ENCODE measurements at regions not wholly inside any gene's neighbourhood (a gene's known extent, or its start where the extent isn't known, plus 50 kb on each side); places are given as distances from the start of the nearest gene placed in this dataset.

- TF ChIP-seq REST (IDR thresholded peaks at IDR 0.05; ENCODE audit: insufficient replicate concordance, low read depth): no peak
- no peak for TF ChIP-seq CTCF (IDR thresholded peaks at IDR 0.05; ENCODE audit: insufficient read depth, low read length)
- TF ChIP-seq POLR2AphosphoS5 (IDR thresholded peaks at IDR 0.05; ENCODE audit: low read depth): no peak
- TF ChIP-seq SPI1 (IDR thresholded peaks at IDR 0.05; ENCODE audit: borderline replicate concordance, low read depth): no peak
- TF ChIP-seq GABPA (IDR thresholded peaks at IDR 0.05; ENCODE audit: low read depth): no peak
- H3K27me3 ChIP-seq (ENCODE audit: insufficient read depth, poor library complexity, severe bottlenecking): no peaks in the 10 kb centered on the region
- H3K27ac ChIP-seq (replicated peaks): no peak overlapping the region
- no peak overlapping the region for H3K4me3 ChIP-seq (replicated peaks; ENCODE audit: insufficient read depth, low read length)
- DNase-seq (ENCODE audit: low read depth in 1 of 2, low spot score in 1 of 2): no peak
Measured at GRCh38 chr5:57551251-57551650, 68.6 kb upstream of the ACTBL2 start.

GRCh38 chr5:57550132-57550531, 67.5 kb upstream of the ACTBL2 start:
- no peak for DNase-seq (ENCODE audit: low read depth in 1 of 2, low spot score in 1 of 2)

GRCh38 chr5:57549566-57549965, 67.0 kb upstream of the ACTBL2 start:
- Histone ChIP-seq H3K27me3 (ENCODE audit: insufficient read depth, poor library complexity, severe bottlenecking) (no peaks in the 10 kb centered on the region), H3K4me3 (replicated peaks; ENCODE audit: insufficient read depth, low read length) (no peak overlapping the region), H3K27ac (replicated peaks) (no peak overlapping the region)
- TF ChIP-seq REST (IDR thresholded peaks at IDR 0.05; ENCODE audit: insufficient replicate concordance, low read depth) (no peak), CTCF (IDR thresholded peaks at IDR 0.05; ENCODE audit: insufficient read depth, low read length) (no peak), GABPA (IDR thresholded peaks at IDR 0.05; ENCODE audit: low read depth) (no peak), POLR2AphosphoS5 (IDR thresholded peaks at IDR 0.05; ENCODE audit: low read depth) (no peak), SPI1 (IDR thresholded peaks at IDR 0.05; ENCODE audit: borderline replicate concordance, low read depth) (no peak)
- no peak for DNase-seq (ENCODE audit: low read depth in 1 of 2, low spot score in 1 of 2)

More at GRCh38 chr5:57550132-57550531, 67.5 kb upstream of the ACTBL2 start:
- Histone ChIP-seq H3K27ac (replicated peaks) (no peak overlapping the region), H3K27me3 (ENCODE audit: insufficient read depth, poor library complexity, severe bottlenecking) (no peaks in the 10 kb centered on the region), H3K4me3 (replicated peaks; ENCODE audit: insufficient read depth, low read length) (no peak overlapping the region)
- no peak for TF ChIP-seq REST (IDR thresholded peaks at IDR 0.05; ENCODE audit: insufficient replicate concordance, low read depth)
- no peak for TF ChIP-seq POLR2AphosphoS5 (IDR thresholded peaks at IDR 0.05; ENCODE audit: low read depth)
- TF ChIP-seq GABPA (IDR thresholded peaks at IDR 0.05; ENCODE audit: low read depth): no peak
- no peak for TF ChIP-seq CTCF (IDR thresholded peaks at IDR 0.05; ENCODE audit: insufficient read depth, low read length)
- no peak for TF ChIP-seq SPI1 (IDR thresholded peaks at IDR 0.05; ENCODE audit: borderline replicate concordance, low read depth)
